AG04449 (cell line): ENCODE measurements at regions not wholly inside any gene's neighbourhood (a gene's known extent, or its start where the extent isn't known, plus 50 kb on each side); places are given as distances from the start of the nearest gene placed in this dataset.

Source experiments
- CTCF ChIA-PET: fragments of 350-600 bp; formaldehyde crosslinking; extraction: SDS; loops from one replicate; lab custom pipeline; 2021; ENCODE audit warnings: antibody characterized with exemption; lab: Yijun Ruan, JAX
- POLR2A ChIA-PET: fragments of 400-600, 350-600 bp; formaldehyde crosslinking; extraction: SDS; loops from one replicate; lab custom pipeline; 2020; ENCODE audit warnings: antibody characterized with exemption, inconsistent platforms; lab: Yijun Ruan, JAX
- DNase-seq: peaks from one replicate; pipeline ENCODE4 v3.0.0-alpha.2; 2010; ENCODE audit warnings: low read depth, low spot score
- H3K4me3 ChIP-seq: 2 replicates; pipeline ENCODE4 v1.5.1; 2011; ENCODE audit warnings: low read depth, mild to moderate bottlenecking, control low read depth, low read length
- CTCF ChIP-seq: IDR thresholded peaks from one replicate; pipeline ENCODE4 v1.5.1; 2011; ENCODE audit warnings: mild to moderate bottlenecking, moderate library complexity, low read length, control low read depth, inconsistent platforms; ENCODE audit not compliant: insufficient read depth; ENCODE audit errors: missing control alignments

- ChIA-PET POLR2A (no interaction called here), CTCF (no interaction called here)
- TF ChIP-seq CTCF = no peak
- DNase-seq = no peak
- H3K4me3 ChIP-seq = no peak overlapping the region
Measured at GRCh38 chr15:87639305-87640011, 617.1 kb downstream of the NTRK3 start.

GRCh38 chr15:87638554-87639083, 617.9 kb downstream of the NTRK3 start:
- TF ChIP-seq CTCF = no peak
- ChIA-PET CTCF (interaction anchor here (1.1 kb wide), 1 partner anchor 22 kb away, joined by 3 read pairs; no protein-coding TSS in a partner anchor), POLR2A (no interaction called here)
- DNase-seq = no peak
- no peak overlapping the region for H3K4me3 ChIP-seq

GRCh38 chr15:87634361-87634760, 622.2 kb downstream of the NTRK3 start:
- no peak overlapping the region for H3K4me3 ChIP-seq
- DNase-seq = no peak
- ChIA-PET POLR2A (no interaction called here), CTCF (interaction anchor here (1.0 kb wide), 1 partner anchor 609 kb away, joined by 3 read pairs; no protein-coding TSS in a partner anchor)
- TF ChIP-seq CTCF = no peak

DNA sequence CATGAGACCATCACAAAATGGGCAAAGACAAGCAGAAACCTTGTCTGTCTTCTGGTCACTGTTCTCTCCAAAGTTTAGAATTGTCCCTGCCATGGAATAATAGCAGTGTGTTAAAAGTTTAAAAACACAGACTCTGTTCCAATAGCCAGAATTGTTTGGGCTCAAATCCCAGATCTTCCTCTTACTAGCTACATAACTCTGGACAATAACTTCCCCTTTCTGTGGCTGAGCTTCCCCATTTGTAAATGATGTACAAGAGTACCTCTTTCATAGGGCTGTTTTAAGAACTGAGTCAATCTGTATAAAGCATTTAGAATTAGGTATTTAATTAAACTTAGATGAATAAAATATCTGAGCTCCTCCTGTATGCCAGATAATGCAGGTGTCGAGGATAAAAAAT, 623.0 kb downstream of the NTRK3 start:
- no peak overlapping the region for H3K4me3 ChIP-seq
- TF ChIP-seq CTCF = no peak
- ChIA-PET CTCF (interaction anchor here (1.0 to 1.2 kb wide), 2 partner anchors 14 to 610 kb away, joined by 3 read pairs; no protein-coding TSS in a partner anchor), POLR2A (no interaction called here)
- no peak for DNase-seq

GRCh38 chr15:87632364-87632763, 624.2 kb downstream of the NTRK3 start:
- no peak for DNase-seq
- CTCF ChIA-PET = interaction anchor here (1.2 kb wide), 1 partner anchor 13 kb away, joined by 3 read pairs; no protein-coding TSS in a partner anchor
- no peak for TF ChIP-seq CTCF
- H3K4me3 ChIP-seq = no peak overlapping the region
- POLR2A ChIA-PET = no interaction called here

GRCh38 chr15:87631775-87632174, 624.8 kb downstream of the NTRK3 start:
- ChIA-PET POLR2A (no interaction called here), CTCF (no interaction called here)
- no peak for DNase-seq
- H3K4me3 ChIP-seq = no peak overlapping the region
- TF ChIP-seq CTCF = no peak
